ENCODE measurements at regions not wholly inside any gene's neighbourhood (a gene's known extent, or its start where the extent isn't known, plus 50 kb on each side); places are given as distances from the start of the nearest gene placed in this dataset.
A peak's percentile ranks its signal among the peaks of the same experiment; 100 is the strongest.

DNA sequence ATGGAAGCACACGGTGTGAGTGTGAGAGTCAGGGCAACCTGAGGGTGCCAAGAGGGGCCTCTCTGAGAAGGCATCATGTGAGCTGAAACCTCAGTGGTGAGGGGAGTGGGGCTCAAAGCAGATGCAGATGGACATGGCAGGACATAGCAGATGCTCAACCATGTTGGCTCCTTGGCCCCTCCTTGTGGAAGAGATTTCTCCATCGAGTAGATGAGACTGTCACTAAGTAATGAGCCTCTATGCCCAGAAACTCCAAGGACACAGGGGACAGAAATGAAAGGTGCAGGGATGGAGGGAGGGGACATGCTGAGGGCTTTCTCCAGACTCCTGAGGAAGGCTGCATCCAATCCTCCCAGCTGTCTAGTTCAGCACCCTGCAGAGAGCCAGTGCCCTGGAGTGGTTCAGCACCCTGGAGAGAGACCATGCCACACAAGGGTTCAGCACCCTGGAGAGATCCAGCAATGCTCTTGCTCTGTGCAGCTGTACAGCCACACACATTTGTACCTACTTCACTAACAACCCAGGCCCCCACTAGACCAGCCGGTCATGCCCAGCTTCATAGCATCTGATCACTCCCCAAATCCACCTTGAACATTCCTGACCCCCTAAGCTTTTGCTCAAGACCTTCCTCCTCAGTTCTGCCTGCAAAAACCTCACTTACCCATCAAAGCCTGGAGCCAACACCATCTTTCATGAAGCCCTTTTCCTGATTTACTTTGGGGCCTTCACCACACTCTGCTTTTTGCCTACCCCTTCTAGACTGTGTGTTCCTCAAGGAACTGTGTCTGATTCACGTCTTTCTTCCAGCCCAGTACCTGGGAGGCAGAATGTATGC is 252.0 kb downstream of the CTTN start:
- Histone ChIP-seq H3K4me1 (ENCODE audit: insufficient read depth, low read length, poor library complexity, severe bottlenecking) (no peaks in the 10 kb centered on the region), H3K27ac (ENCODE audit: low read depth, low read length, poor library complexity, severe bottlenecking) (no peak overlapping the region), H3K27me3 (replicated peaks; ENCODE audit: insufficient read depth, low read depth, low read length, poor library complexity) (peaks cover 17% of the 10 kb centered on the region), H3K9me3 (ENCODE audit: low read depth, low read length, poor library complexity, severe bottlenecking) (no peaks in the 10 kb centered on the region), H3K4me3 (ENCODE audit: low read depth, low read length, poor library complexity, severe bottlenecking) (no peak overlapping the region), H3K36me3 (ENCODE audit: insufficient read depth, low read length, poor library complexity, severe bottlenecking) (no peaks in the 10 kb centered on the region)
- BruUV-seq (replicated peaks) = no TSS peak
- TF ChIP-seq, protein P1, sequence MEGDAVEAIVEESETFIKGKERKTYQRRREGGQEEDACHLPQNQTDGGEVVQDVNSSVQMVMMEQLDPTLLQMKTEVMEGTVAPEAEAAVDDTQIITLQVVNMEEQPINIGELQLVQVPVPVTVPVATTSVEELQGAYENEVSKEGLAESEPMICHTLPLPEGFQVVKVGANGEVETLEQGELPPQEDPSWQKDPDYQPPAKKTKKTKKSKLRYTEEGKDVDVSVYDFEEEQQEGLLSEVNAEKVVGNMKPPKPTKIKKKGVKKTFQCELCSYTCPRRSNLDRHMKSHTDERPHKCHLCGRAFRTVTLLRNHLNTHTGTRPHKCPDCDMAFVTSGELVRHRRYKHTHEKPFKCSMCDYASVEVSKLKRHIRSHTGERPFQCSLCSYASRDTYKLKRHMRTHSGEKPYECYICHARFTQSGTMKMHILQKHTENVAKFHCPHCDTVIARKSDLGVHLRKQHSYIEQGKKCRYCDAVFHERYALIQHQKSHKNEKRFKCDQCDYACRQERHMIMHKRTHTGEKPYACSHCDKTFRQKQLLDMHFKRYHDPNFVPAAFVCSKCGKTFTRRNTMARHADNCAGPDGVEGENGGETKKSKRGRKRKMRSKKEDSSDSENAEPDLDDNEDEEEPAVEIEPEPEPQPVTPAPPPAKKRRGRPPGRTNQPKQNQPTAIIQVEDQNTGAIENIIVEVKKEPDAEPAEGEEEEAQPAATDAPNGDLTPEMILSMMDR (conservative IDR thresholded peaks at IDR 0.05; ENCODE audit: low read depth, low read length) = no peak
- TF ChIP-seq EZH2 (IDR thresholded peaks at IDR 0.05; ENCODE audit: borderline replicate concordance, low read depth, low read length, poor library complexity, severe bottlenecking) = no peak
- ChIA-PET CTCF (no interaction called here), POLR2A (ENCODE audit: low non-redundant PET) (no interaction called here)
- intact Hi-C loops (cut with micrococcal nuclease; ENCODE audit: unreplicated experiment) = no loop called here
- DNase-seq (ENCODE audit: low spot score) = peak; percentile 77

DNA sequence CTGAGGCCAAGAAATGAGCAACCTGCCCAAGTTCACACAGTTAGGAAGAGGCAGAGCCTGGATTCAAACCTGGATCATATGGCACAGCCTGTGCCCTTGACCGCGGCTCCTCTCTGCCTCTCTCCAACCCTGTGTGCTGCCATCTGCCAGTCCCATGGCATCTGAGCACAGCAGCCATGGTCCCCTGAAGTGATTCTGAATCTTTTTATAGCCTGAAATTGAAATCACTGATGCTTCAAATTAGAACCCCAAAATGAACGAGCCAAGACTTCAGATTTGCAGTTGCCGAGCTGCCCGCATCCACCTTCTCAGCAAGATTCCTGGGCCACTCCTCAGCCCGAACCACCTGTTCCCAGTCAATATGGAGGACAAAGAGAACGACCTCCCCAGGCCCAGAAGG is 252.7 kb downstream of the CTTN start:
- DNase-seq (ENCODE audit: low spot score) = no peak
- Histone ChIP-seq H3K4me3 (ENCODE audit: low read depth, low read length, poor library complexity, severe bottlenecking) (no peak overlapping the region), H3K36me3 (ENCODE audit: insufficient read depth, low read length, poor library complexity, severe bottlenecking) (no peaks in the 10 kb centered on the region), H3K9me3 (ENCODE audit: low read depth, low read length, poor library complexity, severe bottlenecking) (no peaks in the 10 kb centered on the region), H3K4me1 (ENCODE audit: insufficient read depth, low read length, poor library complexity, severe bottlenecking) (no peaks in the 10 kb centered on the region), H3K27ac (ENCODE audit: low read depth, low read length, poor library complexity, severe bottlenecking) (no peak overlapping the region), H3K27me3 (replicated peaks; ENCODE audit: insufficient read depth, low read depth, low read length, poor library complexity) (peaks cover 15% of the 10 kb centered on the region)
- ChIA-PET POLR2A (ENCODE audit: low non-redundant PET) (no interaction called here), CTCF (no interaction called here)
- intact Hi-C loops (cut with micrococcal nuclease; ENCODE audit: unreplicated experiment) = no loop called here
- TF ChIP-seq, protein P1 (conservative IDR thresholded peaks at IDR 0.05; ENCODE audit: low read depth, low read length) = no peak
- TF ChIP-seq EZH2 (IDR thresholded peaks at IDR 0.05; ENCODE audit: borderline replicate concordance, low read depth, low read length, poor library complexity, severe bottlenecking) = no peak
- no TSS peak for BruUV-seq (replicated peaks)

DNA sequence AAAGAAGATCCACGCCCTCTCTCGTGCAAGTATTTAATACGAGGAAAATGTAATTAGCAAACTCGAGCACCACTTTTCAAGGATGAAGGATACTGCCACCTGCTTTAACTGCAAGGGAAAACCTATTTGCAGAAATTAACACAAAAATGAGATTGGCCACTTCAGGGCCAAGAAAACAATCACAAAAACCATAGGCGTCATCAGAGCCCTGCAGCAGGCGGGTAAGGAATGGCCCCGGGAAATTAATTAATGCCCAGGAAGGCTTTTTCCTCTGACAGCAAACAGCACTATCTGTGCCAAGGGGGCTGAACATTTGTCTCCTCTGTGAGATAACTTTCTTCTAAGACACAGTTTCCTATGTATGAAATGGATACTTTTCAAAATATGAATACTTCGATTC is 255.7 kb downstream of the CTTN start:
- H3K4me1 ChIP-seq (ENCODE audit: insufficient read depth, low read length, poor library complexity, severe bottlenecking) = no peaks in the 10 kb centered on the region
- ChIA-PET POLR2A (ENCODE audit: low non-redundant PET) (no interaction called here), CTCF (no interaction called here)
- H3K27ac ChIP-seq (ENCODE audit: low read depth, low read length, poor library complexity, severe bottlenecking) = no peak overlapping the region
- TF ChIP-seq, protein P1 (conservative IDR thresholded peaks at IDR 0.05; ENCODE audit: low read depth, low read length) = no peak
- TF ChIP-seq EZH2 (IDR thresholded peaks at IDR 0.05; ENCODE audit: borderline replicate concordance, low read depth, low read length, poor library complexity, severe bottlenecking) = no peak
- peaks cover 4% of the 10 kb centered on the region for H3K27me3 ChIP-seq (replicated peaks; ENCODE audit: insufficient read depth, low read depth, low read length, poor library complexity)
- DNase-seq (ENCODE audit: low spot score) = no peak
- intact Hi-C loops (cut with micrococcal nuclease; ENCODE audit: unreplicated experiment) = no loop called here
- H3K9me3 ChIP-seq (ENCODE audit: low read depth, low read length, poor library complexity, severe bottlenecking) = no peaks in the 10 kb centered on the region
- H3K4me3 ChIP-seq (ENCODE audit: low read depth, low read length, poor library complexity, severe bottlenecking) = no peak overlapping the region
- no TSS peak for BruUV-seq (replicated peaks)
- H3K36me3 ChIP-seq (ENCODE audit: insufficient read depth, low read length, poor library complexity, severe bottlenecking) = no peaks in the 10 kb centered on the region

All from A673 (cell line).